GM20000 (cell line): ENCODE measurements at regions not wholly inside any gene's neighbourhood (a gene's known extent, or its start where the extent isn't known, plus 50 kb on each side); places are given as distances from the start of the nearest gene placed in this dataset.

ENCODE experiments used
- DNase-seq: peaks from one replicate; pipeline ENCODE4 v3.0.0; 2012; ENCODE audit warnings: low spot score
- CTCF ChIP-seq: IDR thresholded peaks from 2 replicates; pipeline ENCODE4 v1.5.1; 2012; ENCODE audit warnings: mild to moderate bottlenecking, control low read depth; ENCODE audit errors: extremely low read depth, missing control alignments

- DNase-seq: no peak
- no peak for TF ChIP-seq CTCF
Measured at GRCh38 chr6:132919045-132919860, 104.9 kb downstream of the RPS12 start.

GRCh38 chr6:132927713-132928112 is 113.3 kb downstream of the RPS12 start:
- DNase-seq: no peak
- no peak for TF ChIP-seq CTCF

- DNase-seq: no peak
- no peak for TF ChIP-seq CTCF
Measured at GRCh38 chr6:132929141-132929540, 114.8 kb downstream of the RPS12 start.

- no peak for DNase-seq
- TF ChIP-seq CTCF: no peak
Measured at GRCh38 chr6:132931313-132931712, 116.9 kb downstream of the RPS12 start.

- no peak for DNase-seq
- TF ChIP-seq CTCF: no peak
Measured at GRCh38 chr6:132931936-132932514, 117.7 kb downstream of the RPS12 start.

GRCh38 chr6:132932588-132932987 is 118.2 kb downstream of the RPS12 start:
- DNase-seq: no peak
- TF ChIP-seq CTCF: no peak

GRCh38 chr6:132933090-132933489 is 118.7 kb downstream of the RPS12 start:
- no peak for DNase-seq
- no peak for TF ChIP-seq CTCF
